Liver (tissue), 3 donors: ENCODE measurements at regions not wholly inside any gene's neighbourhood (a gene's known extent, or its start where the extent isn't known, plus 50 kb on each side); places are given as distances from the start of the nearest gene placed in this dataset.

Experiments used
- EGR1 ChIP-seq, 2 donors: IDR thresholded peaks; 2 replicates each; pipeline ENCODE4 v1.6.1; 2016 to 2018; ENCODE audit warnings: antibody characterized with exemption in 2 of 2, low read depth in 2 of 2
- GABPA ChIP-seq, 2 donors: IDR thresholded peaks in 1 of 2; conservative IDR thresholded peaks in 1 of 2; 2 replicates each; pipeline ENCODE4 v1.6.1; 2016; ENCODE audit warnings: antibody characterized with exemption in 2 of 2, mild to moderate bottlenecking in 1 of 2, moderate library complexity in 1 of 2
- JUND ChIP-seq, 2 donors: IDR thresholded peaks; 2 replicates each; pipeline ENCODE4 v1.6.1; 2016; ENCODE audit warnings: antibody characterized with exemption in 2 of 2
- RAD21 ChIP-seq, 2 donors: IDR thresholded peaks; 2 replicates each; pipeline ENCODE4 v1.6.1; 2016; ENCODE audit warnings: antibody characterized with exemption in 2 of 2, mild to moderate bottlenecking in 2 of 2
- TAF1 ChIP-seq: conservative IDR thresholded peaks from 2 replicates; pipeline ENCODE4 v1.6.1; 2016; ENCODE audit warnings: antibody characterized with exemption, mild to moderate bottlenecking
- TF ChIP-seq, protein P1 (sequence below): fragments of 150-350 bp; IDR thresholded peaks from 2 replicates; pipeline ENCODE4 v1.5.1; 2017; ENCODE audit warnings: improper control_type of control experiment, low read depth, low read length; ENCODE audit not compliant: missing input control
- TF ChIP-seq, protein P2 (sequence below): IDR thresholded peaks from 2 replicates; pipeline ENCODE4 v1.6.1; 2016; ENCODE audit warnings: antibody characterized with exemption
- TF ChIP-seq, protein P3 (sequence below): IDR thresholded peaks from 2 replicates; pipeline ENCODE4 v1.6.1; 2016; ENCODE audit warnings: antibody characterized with exemption
- TF ChIP-seq, protein P4 (sequence below): IDR thresholded peaks from 2 replicates; pipeline ENCODE4 v1.6.1; 2016; ENCODE audit warnings: antibody characterized with exemption, mild to moderate bottlenecking
- donor health status: healthy.
- donor health status: healthy.

DNA sequence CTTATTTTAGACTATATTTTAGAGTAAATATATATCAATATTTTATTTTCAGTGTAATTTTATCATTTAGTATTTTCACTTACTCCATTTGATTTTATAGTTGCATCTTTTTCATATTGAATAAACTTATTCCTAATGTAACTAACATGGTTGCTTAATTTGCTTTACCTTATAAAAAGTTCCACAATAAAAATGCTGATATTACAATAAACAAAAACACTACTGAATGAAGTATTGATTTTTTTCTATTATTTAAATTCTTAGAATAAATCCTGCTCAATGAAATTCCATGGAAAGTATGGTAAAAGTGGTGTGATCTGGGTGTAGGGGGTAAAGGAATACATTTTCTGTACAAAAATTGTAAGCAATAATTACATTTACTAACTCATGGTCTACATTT, 2074.9 kb upstream of the C9orf72 start:
- TF ChIP-seq, protein P1, sequence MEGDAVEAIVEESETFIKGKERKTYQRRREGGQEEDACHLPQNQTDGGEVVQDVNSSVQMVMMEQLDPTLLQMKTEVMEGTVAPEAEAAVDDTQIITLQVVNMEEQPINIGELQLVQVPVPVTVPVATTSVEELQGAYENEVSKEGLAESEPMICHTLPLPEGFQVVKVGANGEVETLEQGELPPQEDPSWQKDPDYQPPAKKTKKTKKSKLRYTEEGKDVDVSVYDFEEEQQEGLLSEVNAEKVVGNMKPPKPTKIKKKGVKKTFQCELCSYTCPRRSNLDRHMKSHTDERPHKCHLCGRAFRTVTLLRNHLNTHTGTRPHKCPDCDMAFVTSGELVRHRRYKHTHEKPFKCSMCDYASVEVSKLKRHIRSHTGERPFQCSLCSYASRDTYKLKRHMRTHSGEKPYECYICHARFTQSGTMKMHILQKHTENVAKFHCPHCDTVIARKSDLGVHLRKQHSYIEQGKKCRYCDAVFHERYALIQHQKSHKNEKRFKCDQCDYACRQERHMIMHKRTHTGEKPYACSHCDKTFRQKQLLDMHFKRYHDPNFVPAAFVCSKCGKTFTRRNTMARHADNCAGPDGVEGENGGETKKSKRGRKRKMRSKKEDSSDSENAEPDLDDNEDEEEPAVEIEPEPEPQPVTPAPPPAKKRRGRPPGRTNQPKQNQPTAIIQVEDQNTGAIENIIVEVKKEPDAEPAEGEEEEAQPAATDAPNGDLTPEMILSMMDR: no peak
- no peak for TF ChIP-seq TAF1
- TF ChIP-seq JUND (IDR thresholded peaks at IDR 0.05): no peak
- TF ChIP-seq RAD21 (IDR thresholded peaks at IDR 0.05): no peak
- TF ChIP-seq GABPA (IDR thresholded peaks at IDR 0.05 in 1 of 2, conservative IDR thresholded peaks at IDR 0.05 in 1 of 2): no peak
- TF ChIP-seq, protein P2, sequence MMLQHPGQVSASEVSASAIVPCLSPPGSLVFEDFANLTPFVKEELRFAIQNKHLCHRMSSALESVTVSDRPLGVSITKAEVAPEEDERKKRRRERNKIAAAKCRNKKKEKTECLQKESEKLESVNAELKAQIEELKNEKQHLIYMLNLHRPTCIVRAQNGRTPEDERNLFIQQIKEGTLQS: no peak
- no peak for TF ChIP-seq EGR1 (IDR thresholded peaks at IDR 0.05; ENCODE audit: low read depth in 2 of 2)
- TF ChIP-seq, protein P3, sequence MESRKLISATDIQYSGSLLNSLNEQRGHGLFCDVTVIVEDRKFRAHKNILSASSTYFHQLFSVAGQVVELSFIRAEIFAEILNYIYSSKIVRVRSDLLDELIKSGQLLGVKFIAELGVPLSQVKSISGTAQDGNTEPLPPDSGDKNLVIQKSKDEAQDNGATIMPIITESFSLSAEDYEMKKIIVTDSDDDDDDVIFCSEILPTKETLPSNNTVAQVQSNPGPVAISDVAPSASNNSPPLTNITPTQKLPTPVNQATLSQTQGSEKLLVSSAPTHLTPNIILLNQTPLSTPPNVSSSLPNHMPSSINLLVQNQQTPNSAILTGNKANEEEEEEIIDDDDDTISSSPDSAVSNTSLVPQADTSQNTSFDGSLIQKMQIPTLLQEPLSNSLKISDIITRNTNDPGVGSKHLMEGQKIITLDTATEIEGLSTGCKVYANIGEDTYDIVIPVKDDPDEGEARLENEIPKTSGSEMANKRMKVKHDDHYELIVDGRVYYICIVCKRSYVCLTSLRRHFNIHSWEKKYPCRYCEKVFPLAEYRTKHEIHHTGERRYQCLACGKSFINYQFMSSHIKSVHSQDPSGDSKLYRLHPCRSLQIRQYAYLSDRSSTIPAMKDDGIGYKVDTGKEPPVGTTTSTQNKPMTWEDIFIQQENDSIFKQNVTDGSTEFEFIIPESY: no peak
- TF ChIP-seq, protein P4, sequence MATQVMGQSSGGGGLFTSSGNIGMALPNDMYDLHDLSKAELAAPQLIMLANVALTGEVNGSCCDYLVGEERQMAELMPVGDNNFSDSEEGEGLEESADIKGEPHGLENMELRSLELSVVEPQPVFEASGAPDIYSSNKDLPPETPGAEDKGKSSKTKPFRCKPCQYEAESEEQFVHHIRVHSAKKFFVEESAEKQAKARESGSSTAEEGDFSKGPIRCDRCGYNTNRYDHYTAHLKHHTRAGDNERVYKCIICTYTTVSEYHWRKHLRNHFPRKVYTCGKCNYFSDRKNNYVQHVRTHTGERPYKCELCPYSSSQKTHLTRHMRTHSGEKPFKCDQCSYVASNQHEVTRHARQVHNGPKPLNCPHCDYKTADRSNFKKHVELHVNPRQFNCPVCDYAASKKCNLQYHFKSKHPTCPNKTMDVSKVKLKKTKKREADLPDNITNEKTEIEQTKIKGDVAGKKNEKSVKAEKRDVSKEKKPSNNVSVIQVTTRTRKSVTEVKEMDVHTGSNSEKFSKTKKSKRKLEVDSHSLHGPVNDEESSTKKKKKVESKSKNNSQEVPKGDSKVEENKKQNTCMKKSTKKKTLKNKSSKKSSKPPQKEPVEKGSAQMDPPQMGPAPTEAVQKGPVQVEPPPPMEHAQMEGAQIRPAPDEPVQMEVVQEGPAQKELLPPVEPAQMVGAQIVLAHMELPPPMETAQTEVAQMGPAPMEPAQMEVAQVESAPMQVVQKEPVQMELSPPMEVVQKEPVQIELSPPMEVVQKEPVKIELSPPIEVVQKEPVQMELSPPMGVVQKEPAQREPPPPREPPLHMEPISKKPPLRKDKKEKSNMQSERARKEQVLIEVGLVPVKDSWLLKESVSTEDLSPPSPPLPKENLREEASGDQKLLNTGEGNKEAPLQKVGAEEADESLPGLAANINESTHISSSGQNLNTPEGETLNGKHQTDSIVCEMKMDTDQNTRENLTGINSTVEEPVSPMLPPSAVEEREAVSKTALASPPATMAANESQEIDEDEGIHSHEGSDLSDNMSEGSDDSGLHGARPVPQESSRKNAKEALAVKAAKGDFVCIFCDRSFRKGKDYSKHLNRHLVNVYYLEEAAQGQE: no peak
